ENCODE measurements at regions not wholly inside any gene's neighbourhood (a gene's known extent, or its start where the extent isn't known, plus 50 kb on each side); places are given as distances from the start of the nearest gene placed in this dataset.

DNA sequence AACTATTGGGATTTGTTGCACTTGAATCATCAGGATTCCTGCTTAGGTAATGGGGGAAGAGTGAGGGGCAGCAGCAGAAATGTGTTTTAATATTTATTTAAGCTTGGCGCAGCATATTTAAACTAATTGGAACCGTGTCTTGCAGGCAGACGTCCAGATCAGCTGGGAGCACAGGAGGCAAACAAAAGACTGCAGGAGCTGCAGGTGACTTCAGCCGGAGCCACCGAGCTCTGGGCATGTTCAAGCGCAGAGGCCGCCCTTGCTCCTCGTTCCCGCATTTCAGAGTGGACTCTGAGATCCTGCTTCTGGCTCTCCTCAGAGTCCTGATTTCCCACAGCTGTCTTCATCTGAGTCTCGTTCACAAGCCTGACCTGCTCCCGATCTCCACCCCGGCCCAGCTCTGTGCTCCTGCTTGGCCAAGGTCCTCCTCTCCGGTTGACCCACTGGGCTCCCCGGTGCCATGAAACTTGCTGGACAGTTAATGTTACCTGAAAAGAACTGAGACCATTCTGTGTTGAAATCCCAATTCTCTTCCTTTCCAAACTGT, 475.5 kb downstream of the SOX11 start:
- ATAC-seq: no peak
- TF ChIP-seq POU6F1 (CRISPR knock-in tag; IDR thresholded peaks at IDR 0.05; ENCODE audit: borderline replicate concordance, low read depth) (no peak), TSHZ2 (CRISPR knock-in tag; IDR thresholded peaks at IDR 0.05) (no peak)

DNA sequence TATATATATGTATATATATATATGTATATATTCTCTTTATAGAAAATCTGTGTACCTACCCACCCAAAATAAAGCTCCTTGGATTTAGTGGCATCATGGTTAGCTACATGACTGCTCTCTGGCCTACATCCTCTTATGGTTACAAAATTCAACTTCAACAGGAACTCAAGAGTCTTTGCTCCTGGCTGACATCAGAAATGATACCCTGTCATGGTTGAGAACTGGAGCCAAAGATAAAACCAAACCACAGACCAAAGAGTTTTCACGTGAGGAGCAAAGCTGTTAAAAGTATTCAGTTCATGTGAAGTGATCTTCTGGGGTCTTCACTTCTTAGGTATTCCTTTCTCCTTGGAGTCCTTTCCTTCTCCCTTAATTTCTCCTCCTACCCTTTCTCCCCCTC, 476.3 kb downstream of the SOX11 start:
- TF ChIP-seq, protein P1, sequence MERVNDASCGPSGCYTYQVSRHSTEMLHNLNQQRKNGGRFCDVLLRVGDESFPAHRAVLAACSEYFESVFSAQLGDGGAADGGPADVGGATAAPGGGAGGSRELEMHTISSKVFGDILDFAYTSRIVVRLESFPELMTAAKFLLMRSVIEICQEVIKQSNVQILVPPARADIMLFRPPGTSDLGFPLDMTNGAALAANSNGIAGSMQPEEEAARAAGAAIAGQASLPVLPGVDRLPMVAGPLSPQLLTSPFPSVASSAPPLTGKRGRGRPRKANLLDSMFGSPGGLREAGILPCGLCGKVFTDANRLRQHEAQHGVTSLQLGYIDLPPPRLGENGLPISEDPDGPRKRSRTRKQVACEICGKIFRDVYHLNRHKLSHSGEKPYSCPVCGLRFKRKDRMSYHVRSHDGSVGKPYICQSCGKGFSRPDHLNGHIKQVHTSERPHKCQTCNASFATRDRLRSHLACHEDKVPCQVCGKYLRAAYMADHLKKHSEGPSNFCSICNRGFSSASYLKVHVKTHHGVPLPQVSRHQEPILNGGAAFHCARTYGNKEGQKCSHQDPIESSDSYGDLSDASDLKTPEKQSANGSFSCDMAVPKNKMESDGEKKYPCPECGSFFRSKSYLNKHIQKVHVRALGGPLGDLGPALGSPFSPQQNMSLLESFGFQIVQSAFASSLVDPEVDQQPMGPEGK (CRISPR knock-in tag; IDR thresholded peaks at IDR 0.05; ENCODE audit: borderline replicate concordance): no peak
- ATAC-seq: no peak

DNA sequence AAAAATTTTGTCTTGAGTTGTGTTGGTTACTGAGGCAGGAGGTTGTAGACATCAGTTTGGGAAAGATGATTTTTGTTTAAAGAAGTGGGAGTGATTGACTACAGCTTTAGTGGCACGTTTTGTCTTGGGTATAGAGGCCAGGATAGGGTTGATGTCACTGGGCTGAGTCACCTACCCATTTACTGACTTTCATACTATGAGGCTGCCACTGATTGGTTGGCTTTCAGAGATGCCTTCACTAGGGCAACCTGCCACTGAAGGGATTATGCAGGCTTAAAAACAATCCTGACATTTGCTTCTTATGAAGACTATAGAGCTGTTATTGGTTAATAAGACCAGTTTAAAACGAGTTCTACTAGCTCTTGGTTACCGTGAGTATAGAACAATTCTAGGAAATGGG, 479.1 kb downstream of the SOX11 start:
- ATAC-seq: no peak
- TF ChIP-seq ISL1 (CRISPR knock-in tag; IDR thresholded peaks at IDR 0.05) (no peak), ZNF8 (CRISPR knock-in tag; IDR thresholded peaks at IDR 0.05) (no peak), PPARA (CRISPR knock-in tag; IDR thresholded peaks at IDR 0.05; ENCODE audit: borderline replicate concordance) (no peak), BACH2 (CRISPR knock-in tag; IDR thresholded peaks at IDR 0.05; ENCODE audit: borderline replicate concordance) (no peak), TCF4 (CRISPR knock-in tag; IDR thresholded peaks at IDR 0.05; ENCODE audit: borderline replicate concordance) (no peak), TSHZ2 (CRISPR knock-in tag; IDR thresholded peaks at IDR 0.05) (no peak), ZNF565 (CRISPR knock-in tag; conservative IDR thresholded peaks at IDR 0.05; ENCODE audit: low read depth) (no peak), GLIS3 (CRISPR knock-in tag; IDR thresholded peaks at IDR 0.05) (no peak), ZNF70 (CRISPR knock-in tag; IDR thresholded peaks at IDR 0.05) (no peak), POU6F1 (CRISPR knock-in tag; IDR thresholded peaks at IDR 0.05; ENCODE audit: borderline replicate concordance, low read depth) (no peak), ZFP3 (CRISPR knock-in tag; IDR thresholded peaks at IDR 0.05) (no peak), TOX (CRISPR knock-in tag; IDR thresholded peaks at IDR 0.05; ENCODE audit: borderline replicate concordance) (no peak), ARNTL (CRISPR knock-in tag; IDR thresholded peaks at IDR 0.05; ENCODE audit: borderline replicate concordance, low read depth) (no peak), CSDC2 (CRISPR knock-in tag; IDR thresholded peaks at IDR 0.05) (no peak), ZFP30 (CRISPR knock-in tag; IDR thresholded peaks at IDR 0.05) (no peak), SNAI2 (CRISPR knock-in tag; IDR thresholded peaks at IDR 0.05) (no peak)
- TF ChIP-seq, protein P1 (CRISPR knock-in tag; IDR thresholded peaks at IDR 0.05; ENCODE audit: borderline replicate concordance): no peak

Measured in SK-N-SH treated with all-trans-retinoic acid at 6 μM for 48 hours (cell line).